ENCODE measurements at regions not wholly inside any gene's neighbourhood (a gene's known extent, or its start where the extent isn't known, plus 50 kb on each side); places are given as distances from the start of the nearest gene placed in this dataset.

GRCh38 chr2:193462411-193462810 lies 1267.7 kb upstream of the TMEFF2 start:
- Histone ChIP-seq H2BK5ac (ENCODE audit: low read depth, low read length) (no peak overlapping the region), H4K8ac (ENCODE audit: extremely low read depth, insufficient read depth, low read length) (no peak overlapping the region), H3K9me3 (ENCODE audit: insufficient read depth in 2 of 2, low read depth in 1 of 2, low read length in 1 of 2) (no peaks in the 10 kb centered on the region), H4K20me1 (replicated peaks in 1 of 2; ENCODE audit: control insufficient read depth in 1 of 2, insufficient read depth in 2 of 2, low read length in 2 of 2) (no peaks in the 10 kb centered on the region), H3K79me2 (ENCODE audit: control insufficient read depth in 1 of 2, insufficient read depth in 2 of 2, low read length in 2 of 2) (no peaks in the 10 kb centered on the region), H3K4me2 (ENCODE audit: insufficient read depth in 1 of 2, low read depth in 2 of 2, low read length in 2 of 2) (no peak overlapping the region), H3K36me3 (ENCODE audit: control insufficient read depth in 2 of 4, insufficient read depth in 4 of 4, low read length in 3 of 4) (no peaks in the 10 kb centered on the region), H2AFZ (ENCODE audit: low read length) (no peak overlapping the region), H2BK15ac (ENCODE audit: low read length) (no peak overlapping the region), H3K79me1 (ENCODE audit: low read depth, low read length) (no peaks in the 10 kb centered on the region), H4K91ac (replicated peaks; ENCODE audit: insufficient read length, low read length) (no peak overlapping the region), H3K18ac (ENCODE audit: extremely low read depth, low read length) (no peak overlapping the region), H4K5ac (ENCODE audit: insufficient read length, low read depth, low read length) (no peak overlapping the region), H3K4me3 (ENCODE audit: extremely low read depth in 1 of 4, insufficient read depth in 2 of 4, low read depth in 3 of 4, low read length in 4 of 4) (no peak overlapping the region), H2BK20ac (ENCODE audit: low read length) (no peak overlapping the region), H2BK12ac (ENCODE audit: low read depth, low read length) (no peak overlapping the region), H3K4ac (replicated peaks; ENCODE audit: insufficient read length, low read depth, low read length) (no peak overlapping the region), H3K56ac (replicated peaks; ENCODE audit: insufficient read length, low read depth, low read length) (no peak overlapping the region), H3K23ac (ENCODE audit: insufficient read length) (no peak overlapping the region), H2AK5ac (ENCODE audit: low read depth, low read length) (no peak overlapping the region), H3K27ac (ENCODE audit: low read depth, low read length) (no peak overlapping the region), H3K14ac (ENCODE audit: insufficient read length) (no peak overlapping the region), H3K9ac (replicated peaks in 1 of 4; ENCODE audit: extremely low read depth in 1 of 4, low read depth in 3 of 4, low read length in 3 of 4) (no peak overlapping the region), H3K27me3 (replicated peaks in 1 of 4; ENCODE audit: control insufficient read depth in 3 of 4, extremely low read depth in 1 of 4, insufficient read depth in 3 of 4, low read length in 3 of 4) (no peaks in the 10 kb centered on the region), H3K23me2 (ENCODE audit: low read depth, low read length) (no peaks in the 10 kb centered on the region), H2BK120ac (replicated peaks; ENCODE audit: low read depth, low read length) (no peak overlapping the region), H3K4me1 (replicated peaks in 1 of 4; ENCODE audit: control insufficient read depth in 3 of 4, insufficient read depth in 4 of 4, low read length in 3 of 4) (no peaks in the 10 kb centered on the region)
- ChIA-PET CTCF (ENCODE audit: partially characterized antibody) (no interaction called here), POLR2A (ENCODE audit: partially characterized antibody) (no interaction called here)
- WGBS, 2 experiments (ENCODE audit: extremely low coverage in 1 of 2, insufficient coverage in 1 of 2, insufficient read length in 1 of 2, insufficient replicate concordance in 2 of 2, low coverage in 1 of 2, low lambda C conversion rate in 2 of 2, missing lambda C conversion rate in 1 of 2), result 89% methylated on average over 2 of the region's 2 CpGs; no CpG with 5 or more reads in 1 of the 2 experiments
- DNase-seq (ENCODE audit: low read depth in 1 of 2, low spot score in 2 of 2) (no peak), FAIRE-seq (no peak)
- no peak for TF ChIP-seq SP2 (IDR thresholded peaks at IDR 0.05; ENCODE audit: low read length)
- no peak for TF ChIP-seq JUN (IDR thresholded peaks at IDR 0.05; ENCODE audit: low read depth, low read length)
- TF ChIP-seq E2F6 (IDR thresholded peaks at IDR 0.05), result no peak
- no peak for TF ChIP-seq BRCA1 (IDR thresholded peaks at IDR 0.05; ENCODE audit: low read depth, low read length)
